IPS DF 19.7 (cell line): ENCODE measurements at regions not wholly inside any gene's neighbourhood (a gene's known extent, or its start where the extent isn't known, plus 50 kb on each side); places are given as distances from the start of the nearest gene placed in this dataset.
"Not testable (repeated sequence)": the region's sequence is repeated elsewhere in the genome, so short reads cannot be mapped to it uniquely, and the experiment has no call there.

Experiments
- DNase-seq: peaks from one replicate; pipeline ENCODE4 v3.0.0-alpha.2; 2013; ENCODE audit warnings: low read depth, low spot score

DNA sequence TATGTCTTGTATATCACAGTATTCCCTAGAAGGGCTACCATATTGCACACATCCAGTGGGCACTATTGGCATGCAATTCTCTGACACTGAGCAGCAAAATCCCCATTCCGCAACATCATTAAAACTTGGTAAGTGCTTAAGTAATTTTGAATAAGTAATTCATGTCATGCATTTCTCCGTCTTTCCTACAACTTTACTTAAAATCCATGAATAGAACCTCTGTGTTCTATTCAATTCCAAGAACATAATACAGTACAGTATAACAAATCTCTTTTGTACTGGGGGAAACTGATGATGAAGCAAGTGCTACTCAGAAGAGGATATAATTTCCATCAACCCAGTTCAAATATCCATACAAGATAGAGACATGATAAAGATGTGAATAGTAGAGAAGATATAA is 80.9 kb upstream of the SEMA3C start:
- no peak for DNase-seq

GRCh38 chr7:80999100-80999499 is 80.2 kb upstream of the SEMA3C start:
- no peak for DNase-seq

DNA sequence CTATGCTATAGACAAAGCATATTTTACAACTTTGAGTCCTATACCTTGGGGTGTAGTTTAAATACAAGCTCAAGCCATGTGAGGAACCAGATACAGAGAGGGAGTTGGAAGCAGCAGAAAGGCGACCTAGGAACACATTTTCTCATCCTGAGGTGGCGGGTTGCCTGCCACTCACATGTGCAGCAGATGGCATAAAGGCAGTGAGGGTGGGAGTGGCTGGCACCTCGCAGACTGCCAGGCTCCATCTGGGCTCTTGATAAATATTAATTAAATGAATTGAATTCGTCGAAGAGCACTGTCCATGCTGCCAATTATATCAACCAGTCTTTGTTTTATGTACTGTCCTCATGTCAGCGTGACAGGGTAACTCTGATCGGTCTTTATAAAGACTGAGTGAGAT is 79.0 kb upstream of the SEMA3C start:
- no peak for DNase-seq

- not testable (repeated sequence) for DNase-seq
These were observed 77.4 kb upstream of the SEMA3C start for GRCh38 chr7:80996236-80996635.

DNA sequence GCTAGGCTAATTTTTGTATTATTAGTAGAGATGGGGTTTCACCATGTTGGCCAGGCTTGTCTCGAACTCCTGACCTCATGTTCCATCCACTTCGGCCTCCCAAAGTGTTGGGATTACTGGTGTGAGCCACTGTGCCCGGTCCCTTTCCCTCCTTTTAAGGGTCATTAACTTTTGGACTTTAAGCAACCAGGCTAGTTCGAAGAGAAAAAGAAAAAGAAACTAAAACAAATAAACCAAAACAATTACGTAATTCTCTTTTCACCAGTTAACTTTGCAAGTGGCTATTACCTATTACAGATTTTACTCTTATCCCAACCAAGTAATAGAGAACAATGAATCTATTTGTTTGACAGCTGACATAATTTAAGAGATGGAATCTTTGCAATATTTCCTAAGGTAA is 72.8 kb upstream of the SEMA3C start:
- DNase-seq: no peak

DNA sequence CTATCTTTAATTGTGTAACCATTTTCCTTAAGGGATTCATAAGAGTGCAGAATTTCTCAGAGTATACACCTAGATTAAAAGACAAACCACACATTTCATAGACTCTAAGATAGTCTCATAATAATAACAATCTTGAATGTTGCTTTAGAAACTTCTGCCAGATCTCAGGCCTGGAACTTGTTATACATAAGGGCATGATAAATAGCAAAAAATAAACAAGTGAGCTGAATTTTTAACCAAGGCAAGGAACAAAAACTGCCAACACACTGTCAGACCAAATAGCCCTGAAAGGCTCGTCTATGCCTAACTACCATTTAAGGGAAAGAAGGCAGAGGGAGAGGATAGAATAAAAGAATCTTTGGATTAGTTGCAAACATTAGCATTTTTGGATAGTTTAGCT is 65.8 kb upstream of the SEMA3C start:
- no peak for DNase-seq

- no peak for DNase-seq
These were observed 62.6 kb upstream of the SEMA3C start for GRCh38 chr7:80981405-80981804.

- DNase-seq: no peak
These were observed 58.9 kb upstream of the SEMA3C start for GRCh38 chr7:80977751-80978150.

DNA sequence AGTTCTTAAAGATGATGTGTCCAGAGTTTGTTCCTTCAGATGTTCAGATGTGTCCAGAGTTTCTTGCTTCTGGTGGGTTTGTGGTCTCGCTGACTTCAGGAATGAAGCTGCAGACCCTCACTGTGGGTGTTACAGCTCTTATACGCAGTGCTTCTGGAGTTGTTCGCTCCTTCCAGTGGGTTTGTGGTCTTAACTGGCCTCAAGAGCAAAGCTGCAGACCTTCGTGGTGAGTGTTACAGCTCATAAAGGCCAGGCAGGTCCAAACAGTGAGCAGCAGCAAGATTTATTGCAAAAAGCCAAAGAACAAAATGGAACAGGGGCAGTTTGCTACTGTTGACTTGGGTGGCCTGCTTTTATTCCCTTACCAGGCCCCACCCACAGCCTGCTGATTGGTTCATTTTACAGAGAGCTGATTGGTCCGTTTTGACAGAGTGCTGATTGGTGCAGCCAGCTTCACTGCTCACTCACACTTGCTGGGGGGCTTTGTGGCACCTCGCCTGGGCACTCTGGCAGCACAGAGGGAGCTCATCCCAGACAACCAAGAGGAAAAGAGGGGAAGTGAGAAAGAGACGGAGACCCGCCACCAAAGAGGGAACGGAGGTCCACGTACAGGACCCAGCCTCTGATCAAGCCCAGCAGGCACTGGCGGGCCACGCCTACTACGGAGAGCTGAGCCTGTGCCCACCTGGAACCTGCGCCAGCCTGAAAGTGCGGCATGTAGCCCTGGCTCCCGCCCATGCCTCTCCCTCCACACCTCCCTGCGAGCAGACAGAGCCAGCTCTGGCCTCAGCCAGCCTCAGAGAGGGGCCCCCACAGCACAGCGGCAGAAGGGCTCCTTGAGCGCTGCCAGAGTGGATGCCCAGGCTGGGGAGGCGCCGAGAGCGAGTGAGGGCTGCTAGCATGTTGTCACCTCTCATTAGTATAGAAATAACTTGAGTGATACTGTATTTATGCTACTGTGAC is 55.8 kb upstream of the SEMA3C start:
- no peak for DNase-seq

DNA sequence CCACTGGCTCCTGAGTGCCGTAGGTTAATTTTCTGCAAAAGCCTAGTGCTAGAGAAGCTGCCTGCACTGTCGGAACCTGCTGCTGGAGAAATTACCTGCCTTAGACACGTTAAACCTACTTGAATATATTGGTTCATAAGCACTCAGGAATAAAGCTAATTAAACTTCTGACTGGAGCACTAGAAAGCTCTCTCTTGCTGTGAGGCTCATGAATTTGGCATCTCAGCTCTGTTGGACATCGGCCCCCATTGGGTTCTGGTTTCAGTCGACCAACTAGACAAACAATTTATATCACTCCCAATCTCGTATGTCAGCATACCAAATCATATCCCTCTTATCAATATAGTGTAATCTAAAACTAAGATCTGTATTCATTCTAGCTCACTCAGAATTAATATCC is 52.4 kb upstream of the SEMA3C start:
- DNase-seq: no peak
